ENCODE measurements at regions not wholly inside any gene's neighbourhood (a gene's known extent, or its start where the extent isn't known, plus 50 kb on each side); places are given as distances from the start of the nearest gene placed in this dataset.

DNA sequence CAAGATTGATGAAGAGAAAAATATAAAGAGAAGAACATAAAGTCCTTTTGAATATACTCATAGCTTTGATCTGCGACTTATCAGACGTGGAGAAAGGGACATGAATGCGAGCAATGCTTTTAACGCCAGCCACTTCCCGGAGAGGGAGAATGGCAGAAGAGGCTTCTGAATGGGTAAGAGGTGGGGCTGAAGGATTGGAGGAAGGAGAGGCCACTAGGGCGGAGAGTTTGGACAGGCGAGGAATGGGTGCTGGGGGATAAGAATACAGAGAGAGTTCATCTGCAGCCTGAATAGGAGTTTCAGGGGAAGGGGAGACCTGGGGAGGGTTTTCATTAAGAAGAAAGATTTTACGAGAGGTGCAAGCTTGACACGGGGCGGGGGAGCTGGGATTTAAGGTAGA lies 2534.9 kb downstream of the PCDH7 start:
- no peak for TF ChIP-seq CTCF (conservative IDR thresholded peaks at IDR 0.05; ENCODE audit: low read length)
- no peak for TF ChIP-seq EZH2phosphoT487 (IDR thresholded peaks at IDR 0.05; ENCODE audit: borderline replicate concordance, low read depth, low read length)
